Mesenchymal stem cell (in vitro differentiated cells and primary cell): ENCODE measurements at regions not wholly inside any gene's neighbourhood (a gene's known extent, or its start where the extent isn't known, plus 50 kb on each side); places are given as distances from the start of the nearest gene placed in this dataset.

Source experiments
- DNase-seq: peaks from one replicate; pipeline ENCODE4 v3.0.0-alpha.2; 2013
- H2AFZ ChIP-seq: one replicate; pipeline ENCODE4 v1.6.1; 2013; ENCODE audit warnings: low read depth, mild to moderate bottlenecking, control low read depth, inconsistent platforms, low read length, moderate library complexity
- H2AK5ac ChIP-seq: 2 replicates; pipeline ENCODE4 v1.6.1; 2013; ENCODE audit warnings: low read length, moderate library complexity, mild to moderate bottlenecking, inconsistent platforms; ENCODE audit not compliant: severe bottlenecking
- H2BK120ac ChIP-seq: one replicate; pipeline ENCODE4 v1.6.1; 2013; ENCODE audit warnings: low read depth, mild to moderate bottlenecking, inconsistent platforms, low read length, moderate library complexity
- H2BK12ac ChIP-seq, 2 experiments: one replicate each; pipeline ENCODE4 v1.6.1; 2013; ENCODE audit warnings: inconsistent platforms in 2 of 2, low read length in 2 of 2, mild to moderate bottlenecking in 2 of 2, moderate library complexity in 2 of 2, control low read depth in 1 of 2
- H2BK15ac ChIP-seq: one replicate; pipeline ENCODE4 v1.6.1; 2013; ENCODE audit warnings: mild to moderate bottlenecking, low read depth, inconsistent platforms; ENCODE audit not compliant: poor library complexity, severe bottlenecking
- H2BK5ac ChIP-seq: 2 replicates; pipeline ENCODE4 v1.6.1; 2013; ENCODE audit warnings: low read depth, mild to moderate bottlenecking, low read length, control low read depth, inconsistent platforms; ENCODE audit not compliant: poor library complexity, severe bottlenecking
- H3K14ac ChIP-seq, 2 experiments: one replicate each; pipeline ENCODE4 v1.6.1; 2013; ENCODE audit warnings: inconsistent platforms in 2 of 2, low read length in 2 of 2, control low read depth in 1 of 2, mild to moderate bottlenecking in 1 of 2, moderate library complexity in 1 of 2
- H3K18ac ChIP-seq, 2 experiments: one replicate each; pipeline ENCODE4 v1.6.1; 2013; ENCODE audit warnings: inconsistent platforms in 2 of 2, low read length in 2 of 2, control low read depth in 1 of 2, low read depth in 1 of 2, mild to moderate bottlenecking in 1 of 2
- H3K23ac ChIP-seq, 2 experiments: one replicate each; pipeline ENCODE4 v1.6.1; 2013; ENCODE audit warnings: inconsistent platforms in 2 of 2, low read length in 2 of 2, mild to moderate bottlenecking in 2 of 2, moderate library complexity in 2 of 2, control low read depth in 1 of 2
- H3K27ac ChIP-seq: 2 replicates; pipeline ENCODE4 v1.5.1; 2013; ENCODE audit warnings: mild to moderate bottlenecking, moderate library complexity, low read length, control low read depth, inconsistent platforms; ENCODE audit not compliant: poor library complexity, severe bottlenecking
- H3K27me3 ChIP-seq, 2 experiments: 2 replicates each; pipeline versions ENCODE4 v1.6.1 to v1.7.0; 2013; ENCODE audit warnings: low read length in 2 of 2, mild to moderate bottlenecking in 2 of 2, moderate library complexity in 2 of 2, control low read depth in 1 of 2, inconsistent platforms in 1 of 2; ENCODE audit not compliant: control insufficient read depth in 1 of 2, insufficient read depth in 1 of 2
- H3K36me3 ChIP-seq, 2 experiments: 2 replicates each; pipeline versions ENCODE4 v1.6.1 to v1.7.0; 2013; ENCODE audit warnings: low read length in 2 of 2, control low read depth in 1 of 2, inconsistent platforms in 1 of 2, low read depth in 1 of 2, mild to moderate bottlenecking in 1 of 2; ENCODE audit not compliant: insufficient read depth in 2 of 2, control insufficient read depth in 1 of 2
- H3K4ac ChIP-seq, 2 experiments: one replicate each; pipeline ENCODE4 v1.6.1; 2013; ENCODE audit warnings: inconsistent platforms in 2 of 2, low read length in 2 of 2, mild to moderate bottlenecking in 2 of 2, moderate library complexity in 2 of 2, control low read depth in 1 of 2, low read depth in 1 of 2
- H3K4me1 ChIP-seq: 2 replicates; pipeline ENCODE4 v1.6.1; 2013; ENCODE audit warnings: low read depth, low read length, control low read depth; ENCODE audit not compliant: control insufficient read depth, insufficient read depth
- H3K4me2 ChIP-seq: 2 replicates; pipeline ENCODE4 v1.6.1; 2013; ENCODE audit warnings: low read length, mild to moderate bottlenecking, inconsistent platforms; ENCODE audit not compliant: poor library complexity, severe bottlenecking
- H3K4me3 ChIP-seq, 2 experiments: 2 replicates each; pipeline versions ENCODE4 v1.5.1 to v1.7.0; 2013; ENCODE audit warnings: low read length in 2 of 2, mild to moderate bottlenecking in 2 of 2, control low read depth in 1 of 2, low read depth in 1 of 2; ENCODE audit not compliant: insufficient read depth in 1 of 2
- H3K79me1 ChIP-seq: replicated peaks from 2 replicates; pipeline ENCODE4 v1.6.1; 2013; ENCODE audit warnings: mild to moderate bottlenecking, control low read depth, low read length, inconsistent platforms; ENCODE audit not compliant: poor library complexity, severe bottlenecking
- H3K9ac ChIP-seq: 2 replicates; pipeline ENCODE4 v1.7.0; 2013; ENCODE audit warnings: mild to moderate bottlenecking, low read length, moderate library complexity
- H3K9me3 ChIP-seq: 2 replicates; pipeline ENCODE4 v1.7.0; 2013; ENCODE audit warnings: mild to moderate bottlenecking, low read length; ENCODE audit not compliant: control insufficient read depth
- H4K8ac ChIP-seq: one replicate; pipeline ENCODE4 v1.6.1; 2013; ENCODE audit warnings: inconsistent platforms, mild to moderate bottlenecking, low read length, moderate library complexity
- H4K91ac ChIP-seq: one replicate; pipeline ENCODE4 v1.6.1; 2013; ENCODE audit warnings: mild to moderate bottlenecking, low read length, inconsistent platforms
- WGBS: methylation state at CpG from one replicate; pipeline ENCODE4 v1.1.7; 2013; ENCODE audit warnings: mixed read lengths; 5-methylcytosine and 5-hydroxymethylcytosine counted together

DNA sequence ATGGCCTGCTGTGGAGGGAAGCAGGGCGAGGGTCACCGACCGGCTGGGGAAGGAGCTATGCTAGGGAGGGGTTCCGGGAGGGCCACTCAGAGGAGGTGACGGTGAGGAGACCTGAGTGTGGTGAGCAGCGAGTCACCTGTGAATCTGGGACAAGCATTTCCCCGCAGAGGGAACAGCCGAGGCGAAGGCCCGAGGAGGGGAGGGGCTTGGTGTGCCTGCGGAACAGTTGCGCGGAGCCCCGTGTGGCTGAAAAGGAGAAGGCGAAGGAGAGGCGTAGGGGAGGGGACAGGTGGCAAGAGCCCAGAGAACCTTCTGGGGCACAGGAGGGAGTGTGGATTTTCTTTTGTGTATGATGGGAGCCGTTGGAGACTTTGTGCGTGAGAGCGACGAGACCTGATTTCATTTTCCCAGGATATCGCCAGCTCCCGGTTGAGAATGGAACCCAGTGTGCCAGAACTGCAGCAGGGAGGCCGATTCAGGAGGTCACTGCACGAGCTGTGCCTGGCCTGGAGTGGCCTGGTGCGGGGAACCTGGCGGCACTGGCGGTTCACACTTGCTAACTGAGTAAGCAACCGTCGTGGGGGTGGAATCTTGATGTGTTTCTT lies 117.7 kb upstream of the ZNF507 start:
- Histone ChIP-seq H3K79me1 (no peaks in the 10 kb centered on the region), H3K27ac (no peak overlapping the region), H3K4me1 (peaks cover 6% of the 10 kb centered on the region), H4K91ac (no peak overlapping the region), H3K36me3 (no peaks in the 10 kb centered on the region), H2BK120ac (no peak overlapping the region), H3K4me3 (no peak overlapping the region), H3K14ac (no peak overlapping the region), H3K27me3 (peaks cover 12 to 71% of the 10 kb centered on the region in 2 experiments), H2BK5ac (no peak overlapping the region), H3K9me3 (no peaks in the 10 kb centered on the region), H2AK5ac (no peak overlapping the region), H3K9ac (no peak overlapping the region), H3K4ac (no peak overlapping the region), H3K4me2 (no peak overlapping the region), H2BK12ac (no peak overlapping the region), H2AFZ (no peak overlapping the region), H3K23ac (peak overlapping the region in 1 of 2 experiments; percentile 18), H2BK15ac (no peak overlapping the region), H4K8ac (no peak overlapping the region), H3K18ac (no peak overlapping the region)
- 68% methylated on average over 27 of the region's 29 CpGs for WGBS
- no peak for DNase-seq

- no peak overlapping the region for H3K18ac ChIP-seq
- no peak overlapping the region for H2BK120ac ChIP-seq
- H2BK5ac ChIP-seq, result no peak overlapping the region
- H3K36me3 ChIP-seq, result no peaks in the 10 kb centered on the region
- no peak overlapping the region for H2AFZ ChIP-seq
- no peaks in the 10 kb centered on the region for H3K9me3 ChIP-seq
- no peak overlapping the region for H3K27ac ChIP-seq
- H3K4me3 ChIP-seq, result no peak overlapping the region
- peaks cover 0 to 51% of the 10 kb centered on the region in 2 experiments for H3K27me3 ChIP-seq
- no peak overlapping the region for H3K14ac ChIP-seq
- H4K8ac ChIP-seq, result no peak overlapping the region
- no peak overlapping the region for H2BK12ac ChIP-seq
- no peak overlapping the region for H3K23ac ChIP-seq
- no peak overlapping the region for H2AK5ac ChIP-seq
- H3K9ac ChIP-seq, result no peak overlapping the region
- no peak for DNase-seq
- no peaks in the 10 kb centered on the region for H3K4me1 ChIP-seq
- H3K79me1 ChIP-seq, result no peaks in the 10 kb centered on the region
- H3K4me2 ChIP-seq, result no peak overlapping the region
- no peak overlapping the region for H4K91ac ChIP-seq
- 71% methylated on average over 5 of the region's 6 CpGs for WGBS
- no peak overlapping the region for H2BK15ac ChIP-seq
- H3K4ac ChIP-seq, result no peak overlapping the region
Measured at GRCh38 chr19:32230441-32230840, 115.0 kb upstream of the ZNF507 start.

DNA sequence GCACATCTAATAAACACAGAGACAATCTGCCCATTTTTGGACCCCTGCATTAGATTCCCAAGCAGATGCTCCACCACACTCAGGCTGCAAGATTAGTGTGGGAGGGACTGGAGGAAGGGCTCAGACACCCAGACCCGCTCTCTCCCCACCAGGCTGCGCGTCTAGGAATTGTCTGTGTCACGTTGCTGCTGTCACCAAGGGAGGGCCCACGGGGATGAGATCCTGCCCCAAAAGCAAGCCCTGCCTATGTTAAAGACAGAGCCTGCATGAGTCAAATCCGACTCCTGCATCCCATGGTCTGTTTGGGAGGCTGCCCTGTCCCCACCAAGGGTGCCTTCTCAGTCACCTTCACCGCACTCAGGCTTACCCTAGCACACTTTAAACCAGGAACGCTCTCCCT lies 114.4 kb upstream of the ZNF507 start:
- no peak overlapping the region for H2BK5ac ChIP-seq
- peaks cover 0 to 51% of the 10 kb centered on the region in 2 experiments for H3K27me3 ChIP-seq
- H2BK12ac ChIP-seq, result no peak overlapping the region
- no peak overlapping the region for H4K8ac ChIP-seq
- DNase-seq, result no peak
- H3K14ac ChIP-seq, result no peak overlapping the region
- H3K79me1 ChIP-seq, result no peaks in the 10 kb centered on the region
- H2BK15ac ChIP-seq, result no peak overlapping the region
- H3K27ac ChIP-seq, result no peak overlapping the region
- no peak overlapping the region for H3K9ac ChIP-seq
- H3K36me3 ChIP-seq, result no peaks in the 10 kb centered on the region
- H2AK5ac ChIP-seq, result no peak overlapping the region
- no peak overlapping the region for H3K4me2 ChIP-seq
- H4K91ac ChIP-seq, result no peak overlapping the region
- WGBS, result 77% methylated on average over 8 of the region's 8 CpGs
- H3K4ac ChIP-seq, result no peak overlapping the region
- no peak overlapping the region for H3K18ac ChIP-seq
- no peak overlapping the region for H3K4me3 ChIP-seq
- no peak overlapping the region for H2AFZ ChIP-seq
- no peak overlapping the region for H3K23ac ChIP-seq
- H3K4me1 ChIP-seq, result no peaks in the 10 kb centered on the region
- no peak overlapping the region for H2BK120ac ChIP-seq
- no peaks in the 10 kb centered on the region for H3K9me3 ChIP-seq

DNA sequence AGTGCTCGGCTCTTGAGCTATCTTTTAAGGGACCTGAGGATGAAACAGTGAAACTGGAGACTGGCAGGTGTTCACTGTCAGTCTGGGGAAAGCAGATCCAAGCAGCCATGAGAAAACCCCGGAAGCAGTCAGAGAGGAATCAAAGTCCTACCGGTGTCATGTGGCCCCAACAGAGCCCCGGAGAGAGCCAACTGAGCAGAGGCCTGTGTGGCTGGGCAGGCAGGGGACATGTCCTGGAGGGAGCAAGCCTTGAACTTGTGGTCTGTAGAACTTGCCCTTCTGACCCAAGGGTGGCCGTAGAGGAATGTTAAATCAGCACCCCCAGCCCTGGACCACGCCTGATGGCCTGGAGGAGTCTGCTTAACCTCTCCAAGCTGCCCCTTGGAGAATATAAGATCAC lies 113.7 kb upstream of the ZNF507 start:
- H3K4ac ChIP-seq, result no peak overlapping the region
- H3K9ac ChIP-seq, result no peak overlapping the region
- H2BK120ac ChIP-seq, result no peak overlapping the region
- H2AFZ ChIP-seq, result no peak overlapping the region
- H3K23ac ChIP-seq, result no peak overlapping the region
- H3K79me1 ChIP-seq, result no peaks in the 10 kb centered on the region
- H4K8ac ChIP-seq, result no peak overlapping the region
- no peaks in the 10 kb centered on the region for H3K9me3 ChIP-seq
- 87% methylated on average over 6 of the region's 6 CpGs for WGBS
- no peak overlapping the region for H3K4me2 ChIP-seq
- no peak overlapping the region for H3K27ac ChIP-seq
- no peak overlapping the region for H3K4me3 ChIP-seq
- no peak overlapping the region for H3K18ac ChIP-seq
- H4K91ac ChIP-seq, result no peak overlapping the region
- no peak overlapping the region for H2BK12ac ChIP-seq
- no peaks in the 10 kb centered on the region for H3K36me3 ChIP-seq
- H3K14ac ChIP-seq, result no peak overlapping the region
- H3K27me3 ChIP-seq, result peaks cover 0 to 48% of the 10 kb centered on the region in 2 experiments
- no peak overlapping the region for H2BK5ac ChIP-seq
- no peaks in the 10 kb centered on the region for H3K4me1 ChIP-seq
- H2AK5ac ChIP-seq, result no peak overlapping the region
- no peak overlapping the region for H2BK15ac ChIP-seq
- no peak for DNase-seq
